Fibroblast of lung (primary cell): ENCODE measurements at regions not wholly inside any gene's neighbourhood (a gene's known extent, or its start where the extent isn't known, plus 50 kb on each side); places are given as distances from the start of the nearest gene placed in this dataset.

Experiments
- EZH2 ChIP-seq: IDR thresholded peaks from 2 replicates; pipeline ENCODE4 v1.5.1; 2012; ENCODE audit warnings: low read length, control low read depth, mild to moderate bottlenecking; ENCODE audit errors: missing control alignments
- TF ChIP-seq, protein P1 (sequence below), 2 donors: IDR thresholded peaks in 1 of 2; conservative IDR thresholded peaks in 1 of 2; 1 replicate in 1 of 2; 2 replicates in 1 of 2; pipeline ENCODE4 v1.5.1; 2011 to 2012; ENCODE audit warnings: low read length in 2 of 2, control low read depth in 1 of 2, inconsistent platforms in 1 of 2, low read depth in 1 of 2, mild to moderate bottlenecking in 1 of 2

DNA sequence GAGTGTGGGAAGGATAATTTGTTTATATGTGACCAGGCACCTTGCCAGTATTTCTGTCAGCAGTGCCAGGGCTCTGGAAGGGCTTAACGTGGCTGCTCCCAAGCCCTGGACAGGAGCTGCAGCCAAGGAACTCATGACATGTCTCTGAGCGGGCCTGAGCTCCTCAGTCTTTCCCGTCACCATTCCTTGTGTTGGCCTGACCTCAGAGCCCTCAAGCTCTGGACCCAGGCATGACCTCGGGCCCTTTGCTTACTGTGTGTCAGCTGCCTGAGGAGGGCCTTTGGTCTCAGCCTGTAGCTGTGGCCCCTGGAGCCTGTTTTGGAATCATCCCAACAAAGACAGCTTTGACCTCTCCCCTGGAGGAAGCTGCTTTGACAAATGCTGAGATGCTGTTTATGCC, 264.1 kb upstream of the PLET1 start:
- TF ChIP-seq EZH2, result no peak
- TF ChIP-seq, protein P1, sequence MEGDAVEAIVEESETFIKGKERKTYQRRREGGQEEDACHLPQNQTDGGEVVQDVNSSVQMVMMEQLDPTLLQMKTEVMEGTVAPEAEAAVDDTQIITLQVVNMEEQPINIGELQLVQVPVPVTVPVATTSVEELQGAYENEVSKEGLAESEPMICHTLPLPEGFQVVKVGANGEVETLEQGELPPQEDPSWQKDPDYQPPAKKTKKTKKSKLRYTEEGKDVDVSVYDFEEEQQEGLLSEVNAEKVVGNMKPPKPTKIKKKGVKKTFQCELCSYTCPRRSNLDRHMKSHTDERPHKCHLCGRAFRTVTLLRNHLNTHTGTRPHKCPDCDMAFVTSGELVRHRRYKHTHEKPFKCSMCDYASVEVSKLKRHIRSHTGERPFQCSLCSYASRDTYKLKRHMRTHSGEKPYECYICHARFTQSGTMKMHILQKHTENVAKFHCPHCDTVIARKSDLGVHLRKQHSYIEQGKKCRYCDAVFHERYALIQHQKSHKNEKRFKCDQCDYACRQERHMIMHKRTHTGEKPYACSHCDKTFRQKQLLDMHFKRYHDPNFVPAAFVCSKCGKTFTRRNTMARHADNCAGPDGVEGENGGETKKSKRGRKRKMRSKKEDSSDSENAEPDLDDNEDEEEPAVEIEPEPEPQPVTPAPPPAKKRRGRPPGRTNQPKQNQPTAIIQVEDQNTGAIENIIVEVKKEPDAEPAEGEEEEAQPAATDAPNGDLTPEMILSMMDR (conservative IDR thresholded peaks at IDR 0.05 in 1 of 2, IDR thresholded peaks at IDR 0.05 in 1 of 2; ENCODE audit: low read depth in 1 of 2, low read length in 2 of 2), result no peak
